ENCODE measurements at regions not wholly inside any gene's neighbourhood (a gene's known extent, or its start where the extent isn't known, plus 50 kb on each side); places are given as distances from the start of the nearest gene placed in this dataset.

GRCh38 chr5:51889703-51890102, 506.5 kb downstream of the ISL1 start:
- no peaks in the 10 kb centered on the region for H4K20me1 ChIP-seq (ENCODE audit: insufficient read depth, low read length)
- no peaks in the 10 kb centered on the region for H3K27me3 Mint-ChIP-seq (ENCODE audit: low read depth, unreplicated experiment)
- no peaks in the 10 kb centered on the region for H3K27me3 ChIP-seq (ENCODE audit: insufficient read depth, low read length)
- no peak overlapping the region for H3K4me3 ChIP-seq (ENCODE audit: insufficient read depth, low read depth, low read length)
- FAIRE-seq: no peak
- H3K4me1 ChIP-seq (ENCODE audit: insufficient read depth, low read length): no peaks in the 10 kb centered on the region
- no peak overlapping the region for H2AFZ ChIP-seq (ENCODE audit: low read depth, low read length)
- no peak overlapping the region for H3K27ac Mint-ChIP-seq (ENCODE audit: unreplicated experiment)
- H3K36me3 Mint-ChIP-seq (ENCODE audit: low read depth, unreplicated experiment): no peaks in the 10 kb centered on the region
- H3K4me3 Mint-ChIP-seq (ENCODE audit: unreplicated experiment): no peak overlapping the region
- TF ChIP-seq EZH2 (IDR thresholded peaks at IDR 0.05; ENCODE audit: insufficient read depth, low read length): no peak
- no peaks in the 10 kb centered on the region for H3K79me2 ChIP-seq (ENCODE audit: insufficient read depth, low read length)
- no peaks in the 10 kb centered on the region for H3K9me3 ChIP-seq (ENCODE audit: insufficient read depth, low read depth, low read length)
- no peak for DNase-seq (ENCODE audit: low read depth)
- H3K9me3 Mint-ChIP-seq (ENCODE audit: unreplicated experiment): no peaks in the 10 kb centered on the region
- peaks cover 14% of the 10 kb centered on the region for H3K4me1 Mint-ChIP-seq (ENCODE audit: low read depth, unreplicated experiment)
- H3K27ac ChIP-seq (ENCODE audit: low read depth, low read length): no peak overlapping the region
- H3K4me2 ChIP-seq (ENCODE audit: low read length): no peak overlapping the region
- no peak overlapping the region for H3K9ac ChIP-seq (ENCODE audit: low read length)
- no peaks in the 10 kb centered on the region for H3K36me3 ChIP-seq (ENCODE audit: insufficient read depth, low read length)

- Histone ChIP-seq H3K9me3 (ENCODE audit: insufficient read depth, low read depth, low read length) (no peaks in the 10 kb centered on the region), H3K9ac (ENCODE audit: low read length) (no peak overlapping the region), H3K36me3 (ENCODE audit: insufficient read depth, low read length) (no peaks in the 10 kb centered on the region), H3K79me2 (ENCODE audit: insufficient read depth, low read length) (no peaks in the 10 kb centered on the region), H4K20me1 (ENCODE audit: insufficient read depth, low read length) (no peaks in the 10 kb centered on the region), H3K27ac (ENCODE audit: low read depth, low read length) (no peak overlapping the region), H3K27me3 (ENCODE audit: insufficient read depth, low read length) (no peaks in the 10 kb centered on the region), H3K4me1 (ENCODE audit: insufficient read depth, low read length) (no peaks in the 10 kb centered on the region), H3K4me3 (ENCODE audit: insufficient read depth, low read depth, low read length) (no peak overlapping the region), H2AFZ (ENCODE audit: low read depth, low read length) (no peak overlapping the region), H3K4me2 (ENCODE audit: low read length) (no peak overlapping the region)
- Mint-ChIP-seq H3K9me3 (ENCODE audit: unreplicated experiment) (no peaks in the 10 kb centered on the region), H3K27ac (ENCODE audit: unreplicated experiment) (no peak overlapping the region), H3K4me3 (ENCODE audit: unreplicated experiment) (no peak overlapping the region), H3K4me1 (ENCODE audit: low read depth, unreplicated experiment) (peaks cover 14% of the 10 kb centered on the region), H3K27me3 (ENCODE audit: low read depth, unreplicated experiment) (no peaks in the 10 kb centered on the region), H3K36me3 (ENCODE audit: low read depth, unreplicated experiment) (no peaks in the 10 kb centered on the region)
- TF ChIP-seq EZH2 (IDR thresholded peaks at IDR 0.05; ENCODE audit: insufficient read depth, low read length) (no peak), CTCF (IDR thresholded peaks at IDR 0.05; ENCODE audit: insufficient read depth, low read depth, low read length) (no peak)
- FAIRE-seq: no peak
- no peak for DNase-seq (ENCODE audit: low read depth)
Measured at GRCh38 chr5:51890435-51891116, 507.3 kb downstream of the ISL1 start.

GRCh38 chr5:51892680-51893079, 509.4 kb downstream of the ISL1 start:
- DNase-seq (ENCODE audit: low read depth): no peak
- Histone ChIP-seq H3K36me3 (ENCODE audit: insufficient read depth, low read length) (no peaks in the 10 kb centered on the region), H4K20me1 (ENCODE audit: insufficient read depth, low read length) (no peaks in the 10 kb centered on the region), H3K4me3 (ENCODE audit: insufficient read depth, low read depth, low read length) (no peak overlapping the region), H3K9me3 (ENCODE audit: insufficient read depth, low read depth, low read length) (peaks cover 4% of the 10 kb centered on the region), H2AFZ (ENCODE audit: low read depth, low read length) (no peak overlapping the region), H3K27ac (ENCODE audit: low read depth, low read length) (no peak overlapping the region), H3K9ac (ENCODE audit: low read length) (no peak overlapping the region), H3K4me2 (ENCODE audit: low read length) (no peak overlapping the region), H3K27me3 (ENCODE audit: insufficient read depth, low read length) (no peaks in the 10 kb centered on the region), H3K79me2 (ENCODE audit: insufficient read depth, low read length) (no peaks in the 10 kb centered on the region), H3K4me1 (ENCODE audit: insufficient read depth, low read length) (no peaks in the 10 kb centered on the region)
- TF ChIP-seq EZH2 (IDR thresholded peaks at IDR 0.05; ENCODE audit: insufficient read depth, low read length) (no peak), CTCF (IDR thresholded peaks at IDR 0.05; ENCODE audit: insufficient read depth, low read depth, low read length) (no peak)
- H3K4me1 Mint-ChIP-seq (ENCODE audit: low read depth, unreplicated experiment): peaks cover 14% of the 10 kb centered on the region
- no peak overlapping the region for H3K27ac Mint-ChIP-seq (ENCODE audit: unreplicated experiment)
- H3K36me3 Mint-ChIP-seq (ENCODE audit: low read depth, unreplicated experiment): no peaks in the 10 kb centered on the region
- FAIRE-seq: no peak
- no peak overlapping the region for H3K4me3 Mint-ChIP-seq (ENCODE audit: unreplicated experiment)
- H3K9me3 Mint-ChIP-seq (ENCODE audit: unreplicated experiment): no peaks in the 10 kb centered on the region
- H3K27me3 Mint-ChIP-seq (ENCODE audit: low read depth, unreplicated experiment): no peaks in the 10 kb centered on the region

Data from astrocyte (in vitro differentiated cells and primary cell).